ENCODE measurements at regions not wholly inside any gene's neighbourhood (a gene's known extent, or its start where the extent isn't known, plus 50 kb on each side); places are given as distances from the start of the nearest gene placed in this dataset.

GRCh38 chr11:95296621-95297025 lies 65.6 kb upstream of the SESN3 start:
- no peak for DNase-seq

- DNase-seq = no peak
Measured at GRCh38 chr11:95296165-95296564, 65.2 kb upstream of the SESN3 start.

DNA sequence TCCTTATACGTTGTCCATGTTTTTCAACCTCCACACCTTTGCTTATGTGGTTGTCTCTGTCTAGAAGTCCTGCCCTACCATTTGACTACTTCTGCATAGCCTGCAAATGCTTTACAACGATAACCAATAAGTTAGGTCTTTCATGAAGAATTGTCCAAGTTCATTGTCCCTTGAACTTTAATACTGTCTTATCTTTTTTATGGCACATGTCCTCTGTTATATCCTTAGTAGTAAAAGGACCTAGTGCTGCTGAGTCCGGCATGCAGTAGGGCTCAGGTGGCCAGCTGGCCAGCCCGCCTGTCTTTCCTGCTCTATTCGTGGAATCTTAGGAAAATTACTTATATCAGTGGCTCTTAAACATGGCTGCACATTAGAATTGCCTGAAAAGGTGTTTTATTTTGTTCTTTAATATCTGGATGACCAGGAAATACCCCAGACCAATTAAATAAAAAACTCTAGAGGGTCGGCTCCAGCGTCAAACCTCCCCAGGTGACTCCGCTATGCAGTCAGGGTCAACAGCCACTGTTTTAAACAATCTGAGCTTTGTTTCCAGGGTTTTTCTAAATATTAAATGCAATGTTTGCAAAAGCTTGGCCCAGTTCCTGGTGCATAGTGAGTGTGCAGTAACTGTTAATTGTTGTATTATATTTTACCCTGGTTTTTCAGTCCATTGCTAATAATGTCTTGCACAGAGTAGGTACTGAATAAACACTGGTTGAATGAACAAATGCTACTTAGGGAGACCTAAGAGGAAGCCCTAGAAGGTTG lies 64.6 kb upstream of the SESN3 start:
- no peak for DNase-seq

DNA sequence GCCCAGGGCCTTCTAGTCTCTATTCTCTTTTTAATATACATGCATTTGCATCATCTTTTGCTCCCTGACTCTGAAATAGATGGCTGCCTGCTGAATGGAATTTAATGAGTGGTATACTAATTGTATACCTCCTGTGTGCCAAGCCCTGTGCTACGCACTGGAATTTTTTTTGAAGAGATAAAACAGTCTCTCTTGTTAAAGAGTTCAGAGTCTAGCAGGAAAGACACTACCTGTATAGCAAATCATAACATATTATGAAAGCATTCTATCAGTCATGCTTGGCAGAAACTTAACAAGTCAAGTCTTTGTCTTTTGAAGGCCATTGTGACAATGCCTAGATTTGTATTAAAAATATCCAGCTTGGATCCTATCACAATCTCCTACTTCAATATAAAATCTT lies 63.7 kb upstream of the SESN3 start:
- DNase-seq = no peak

DNA sequence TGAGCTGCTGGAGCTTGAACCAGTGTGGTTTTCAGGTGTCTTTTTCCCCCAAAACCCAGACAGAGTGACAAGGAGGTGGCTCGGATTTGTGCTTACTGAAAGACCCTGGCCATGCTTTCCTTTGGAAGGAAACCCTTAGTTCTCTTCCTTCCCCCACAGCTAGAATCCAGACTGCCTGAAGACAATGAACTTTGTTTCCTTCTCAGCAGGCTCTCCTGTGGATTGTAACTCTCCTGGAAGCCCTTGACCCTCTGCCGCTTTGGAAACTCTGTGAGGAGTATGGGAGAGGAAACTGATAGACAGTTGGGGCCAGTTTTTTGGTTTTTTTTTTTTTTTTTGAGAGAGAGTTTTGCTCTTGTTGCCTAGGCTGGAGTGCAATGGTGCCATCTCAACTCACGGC lies 62.1 kb upstream of the SESN3 start:
- no peak for DNase-seq

GRCh38 chr11:95291946-95292345 lies 60.9 kb upstream of the SESN3 start:
- DNase-seq = no peak

GRCh38 chr11:95289378-95290101 lies 58.5 kb upstream of the SESN3 start:
- DNase-seq = no peak

- no peak for DNase-seq
Measured at GRCh38 chr11:95284057-95285052, 53.4 kb upstream of the SESN3 start.

DNA sequence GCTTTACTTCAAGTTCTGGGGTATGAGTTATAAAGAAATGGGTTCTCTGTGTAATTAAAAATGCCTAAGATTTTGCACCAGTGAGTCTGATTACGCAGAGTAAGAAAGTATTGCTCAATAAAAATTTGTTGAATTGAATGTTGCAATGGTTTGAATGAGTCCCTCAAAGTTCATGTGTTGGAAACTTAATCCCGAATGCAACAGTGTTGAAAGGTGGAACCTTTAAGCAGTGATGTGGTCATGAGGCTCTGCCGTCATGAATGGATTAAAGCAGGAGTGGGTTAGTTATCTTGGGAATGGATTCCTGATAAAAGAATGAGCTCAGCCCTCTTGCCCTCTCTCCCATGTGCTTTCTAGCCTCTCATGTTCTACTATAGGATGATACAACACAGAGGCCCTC lies 52.6 kb upstream of the SESN3 start:
- no peak for DNase-seq

GRCh38 chr11:95283146-95283545 lies 52.1 kb upstream of the SESN3 start:
- no peak for DNase-seq

GRCh38 chr11:95282291-95282751 lies 51.3 kb upstream of the SESN3 start:
- no peak for DNase-seq

Measured in NCI-H510A (cell line).